H9 (cell line): ENCODE measurements at regions not wholly inside any gene's neighbourhood (a gene's known extent, or its start where the extent isn't known, plus 50 kb on each side); places are given as distances from the start of the nearest gene placed in this dataset.
A peak's percentile ranks its signal among the peaks of the same experiment; 100 is the strongest.

Experiments
- DNase-seq: peaks from one replicate; pipeline ENCODE4 v3.0.0-alpha.2; 2017
- H2AFZ ChIP-seq: one replicate; pipeline ENCODE4 v1.6.1; 2013; ENCODE audit warnings: mild to moderate bottlenecking, low read length, control low read depth, moderate library complexity
- H2AK5ac ChIP-seq: 2 replicates; pipeline ENCODE4 v1.6.1; 2013; ENCODE audit warnings: low read length, control low read depth, mixed read lengths; ENCODE audit not compliant: insufficient read length
- H2BK120ac ChIP-seq: one replicate; pipeline ENCODE4 v1.6.1; 2013; ENCODE audit warnings: low read depth, mild to moderate bottlenecking, low read length, control low read depth, inconsistent platforms; ENCODE audit not compliant: poor library complexity, severe bottlenecking
- H2BK12ac ChIP-seq: 2 replicates; pipeline ENCODE4 v1.6.1; 2013; ENCODE audit warnings: low read length, control low read depth, mixed read lengths, low read depth; ENCODE audit not compliant: insufficient read length
- H2BK15ac ChIP-seq: 2 replicates; pipeline ENCODE4 v1.6.1; 2013; ENCODE audit warnings: low read depth, low read length, control low read depth
- H2BK20ac ChIP-seq: one replicate; pipeline ENCODE4 v1.6.1; 2013; ENCODE audit warnings: low read depth, mild to moderate bottlenecking, low read length, control low read depth, inconsistent platforms; ENCODE audit not compliant: poor library complexity, severe bottlenecking
- H2BK5ac ChIP-seq: 2 replicates; pipeline ENCODE4 v1.6.1; 2013; ENCODE audit warnings: low read length, control low read depth, mixed read lengths; ENCODE audit not compliant: insufficient read length
- H3K14ac ChIP-seq: 2 replicates; pipeline ENCODE4 v1.6.1; 2013; ENCODE audit warnings: low read length, control low read depth; ENCODE audit not compliant: insufficient read depth
- H3K18ac ChIP-seq: 2 replicates; pipeline ENCODE4 v1.6.1; 2013; ENCODE audit warnings: low read depth, mild to moderate bottlenecking, mixed read lengths, low read length, control low read depth; ENCODE audit not compliant: insufficient read length
- H3K23ac ChIP-seq: 2 replicates; pipeline ENCODE4 v1.6.1; 2013; ENCODE audit warnings: low read length, control low read depth, mixed read lengths, low read depth; ENCODE audit not compliant: insufficient read length
- H3K23me2 ChIP-seq: 2 replicates; pipeline ENCODE4 v1.6.1; 2013; ENCODE audit warnings: low read depth, mild to moderate bottlenecking, mixed read lengths, low read length, control low read depth; ENCODE audit not compliant: insufficient read length, poor library complexity, severe bottlenecking
- H3K27ac ChIP-seq: 2 replicates; pipeline ENCODE4 v1.5.1; 2013; ENCODE audit warnings: low read length, control low read depth, mixed read lengths, low read depth; ENCODE audit not compliant: insufficient read length
- H3K27me3 ChIP-seq: 2 replicates; pipeline ENCODE4 v1.6.1; 2013; ENCODE audit warnings: low read length, control low read depth, inconsistent platforms; ENCODE audit not compliant: insufficient read depth
- H3K4ac ChIP-seq: 2 replicates; pipeline ENCODE4 v1.6.1; 2013; ENCODE audit warnings: low read depth, mild to moderate bottlenecking, control low read depth, inconsistent platforms, low read length, moderate library complexity
- H3K4me1 ChIP-seq: 2 replicates; pipeline ENCODE4 v1.6.1; 2013; ENCODE audit warnings: low read length, control low read depth, inconsistent platforms; ENCODE audit not compliant: insufficient read depth
- H3K4me2 ChIP-seq: 2 replicates; pipeline ENCODE4 v1.6.1; 2013; ENCODE audit warnings: low read length, control low read depth, mixed read lengths; ENCODE audit not compliant: insufficient read length, insufficient read depth
- H3K56ac ChIP-seq: 2 replicates; pipeline ENCODE4 v1.6.1; 2013; ENCODE audit warnings: low read depth, mild to moderate bottlenecking, mixed read lengths, low read length, control low read depth; ENCODE audit not compliant: insufficient read length
- H3K79me1 ChIP-seq: 2 replicates; pipeline ENCODE4 v1.6.1; 2013; ENCODE audit warnings: low read depth, mild to moderate bottlenecking, moderate library complexity, low read length, control low read depth, inconsistent platforms; ENCODE audit not compliant: insufficient read depth, poor library complexity, severe bottlenecking
- H3K79me2 ChIP-seq: 2 replicates; pipeline ENCODE4 v1.6.1; 2013; ENCODE audit warnings: low read length, control low read depth, inconsistent platforms; ENCODE audit not compliant: insufficient read depth
- H3K9ac ChIP-seq: 2 replicates; pipeline ENCODE4 v1.6.1; 2013; ENCODE audit warnings: low read length, control low read depth, mixed read lengths; ENCODE audit not compliant: insufficient read length; ENCODE audit errors: extremely low read depth
- H3K9me3 ChIP-seq: one replicate; pipeline ENCODE4 v1.6.1; 2013; ENCODE audit warnings: low read depth, low read length, inconsistent platforms; ENCODE audit not compliant: control insufficient read depth
- H3T11ph ChIP-seq: one replicate; pipeline ENCODE4 v1.6.1; 2013; ENCODE audit warnings: mild to moderate bottlenecking, low read length, control low read depth, inconsistent platforms
- H4K20me1 ChIP-seq: one replicate; pipeline ENCODE4 v1.6.1; 2013; ENCODE audit not compliant: control insufficient read depth, insufficient read length, insufficient read depth
- H4K5ac ChIP-seq: 2 replicates; pipeline ENCODE4 v1.6.1; 2013; ENCODE audit warnings: low read depth, mild to moderate bottlenecking, mixed read lengths, low read length, control low read depth; ENCODE audit not compliant: insufficient read length
- H4K8ac ChIP-seq: replicated peaks from 2 replicates; pipeline ENCODE4 v1.6.1; 2013; ENCODE audit warnings: low read length, control low read depth, mixed read lengths, low read depth; ENCODE audit not compliant: insufficient read length
- H4K91ac ChIP-seq: 2 replicates; pipeline ENCODE4 v1.6.1; 2013; ENCODE audit warnings: low read depth, mild to moderate bottlenecking, moderate library complexity, mixed read lengths, low read length, control low read depth; ENCODE audit not compliant: insufficient read length
- H3K27ac Mint-ChIP-seq, 3 experiments: 2 replicates in 2 of 3; 3 replicates in 1 of 3; pipeline ENCODE4 v1.8.0; 2020 to 2021; ENCODE audit warnings: mixed read lengths in 3 of 3, mild to moderate bottlenecking in 1 of 3, moderate library complexity in 1 of 3
- H3K27me3 Mint-ChIP-seq: 2 replicates; pipeline ENCODE4 v1.8.0; 2021; ENCODE audit warnings: low read depth, mild to moderate bottlenecking, moderate library complexity, mixed read lengths
- H3K36me3 Mint-ChIP-seq, 3 experiments: 2 replicates in 2 of 3; 3 replicates in 1 of 3; pipeline ENCODE4 v1.8.0; 2020 to 2021; ENCODE audit warnings: low read depth in 3 of 3, mixed read lengths in 3 of 3; ENCODE audit not compliant: insufficient read depth in 1 of 3
- H3K4me1 Mint-ChIP-seq, 2 experiments: 2 replicates each; pipeline ENCODE4 v1.8.0; 2020; ENCODE audit warnings: mixed read lengths in 2 of 2
- H3K4me3 Mint-ChIP-seq, 2 experiments: 2 replicates in 1 of 2; 3 replicates in 1 of 2; pipeline ENCODE4 v1.8.0; 2020 to 2021; ENCODE audit warnings: mild to moderate bottlenecking in 2 of 2, mixed read lengths in 2 of 2, moderate library complexity in 1 of 2
- H3K9me3 Mint-ChIP-seq, 2 experiments: 2 replicates in 1 of 2; 3 replicates in 1 of 2; pipeline ENCODE4 v1.8.0; 2020; ENCODE audit warnings: mild to moderate bottlenecking in 2 of 2, mixed read lengths in 2 of 2, moderate library complexity in 1 of 2
- WGBS: extraction: QIAGEN DNeasy Blood & Tissue Kit; methylation state at CpG from one replicate; pipeline ENCODE4 v1.1.7; 2013; ENCODE audit warnings: missing lambda C conversion rate, low lambda C conversion rate, mixed read lengths; ENCODE audit not compliant: insufficient read length; ENCODE audit errors: extremely low coverage; 5-methylcytosine and 5-hydroxymethylcytosine counted together
- TF ChIP-seq, protein P1 (sequence below): fragments of 200-600 bp; sonication (generic); conservative IDR thresholded peaks from 3 replicates; pipeline ENCODE4 v1.8.0; 2021; ENCODE audit warnings: antibody characterized with exemption, mild to moderate bottlenecking

DNA sequence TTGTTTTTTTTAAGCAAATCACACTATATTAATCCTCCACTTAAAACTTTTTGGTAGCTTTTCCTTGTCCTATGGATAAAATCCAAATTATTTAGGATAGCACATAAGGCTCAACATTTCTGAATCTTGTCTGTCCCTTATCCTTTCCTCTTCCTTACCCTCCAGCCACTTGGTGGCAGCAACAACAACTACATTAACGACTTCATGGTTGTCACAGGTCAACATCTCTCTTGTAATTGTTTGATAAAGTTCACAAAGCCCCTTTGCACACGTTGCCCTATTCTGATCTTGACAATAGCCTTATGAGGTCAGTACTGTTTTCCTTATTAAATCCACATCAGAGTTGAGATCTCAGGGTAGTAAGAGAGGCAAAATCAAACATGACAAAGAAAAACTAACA, 269.0 kb upstream of the PABPC4L start:
- no peak overlapping the region for H2BK20ac ChIP-seq
- no peak overlapping the region for H2BK120ac ChIP-seq
- no peaks in the 10 kb centered on the region for H3K79me1 ChIP-seq
- Mint-ChIP-seq H3K36me3 (peaks cover 0 to 6% (median 2%) of the 10 kb centered on the region in 3 experiments; a peak in 5 of 7 replicates), H3K4me1 (peaks cover 2 to 10% of the 10 kb centered on the region in 2 experiments), H3K4me3 (no peak overlapping the region), H3K9me3 (peaks cover 0 to 4% of the 10 kb centered on the region in 2 experiments; a peak in 1 of 5 replicates), H3K27ac (peak overlapping the region in 1 of 3 experiments; percentile 89; a peak in 3 of 7 replicates), H3K27me3 (no peaks in the 10 kb centered on the region)
- no peak overlapping the region for H4K91ac ChIP-seq
- H3K27me3 ChIP-seq: no peaks in the 10 kb centered on the region
- H3K9ac ChIP-seq: no peak overlapping the region
- TF ChIP-seq, protein P1, sequence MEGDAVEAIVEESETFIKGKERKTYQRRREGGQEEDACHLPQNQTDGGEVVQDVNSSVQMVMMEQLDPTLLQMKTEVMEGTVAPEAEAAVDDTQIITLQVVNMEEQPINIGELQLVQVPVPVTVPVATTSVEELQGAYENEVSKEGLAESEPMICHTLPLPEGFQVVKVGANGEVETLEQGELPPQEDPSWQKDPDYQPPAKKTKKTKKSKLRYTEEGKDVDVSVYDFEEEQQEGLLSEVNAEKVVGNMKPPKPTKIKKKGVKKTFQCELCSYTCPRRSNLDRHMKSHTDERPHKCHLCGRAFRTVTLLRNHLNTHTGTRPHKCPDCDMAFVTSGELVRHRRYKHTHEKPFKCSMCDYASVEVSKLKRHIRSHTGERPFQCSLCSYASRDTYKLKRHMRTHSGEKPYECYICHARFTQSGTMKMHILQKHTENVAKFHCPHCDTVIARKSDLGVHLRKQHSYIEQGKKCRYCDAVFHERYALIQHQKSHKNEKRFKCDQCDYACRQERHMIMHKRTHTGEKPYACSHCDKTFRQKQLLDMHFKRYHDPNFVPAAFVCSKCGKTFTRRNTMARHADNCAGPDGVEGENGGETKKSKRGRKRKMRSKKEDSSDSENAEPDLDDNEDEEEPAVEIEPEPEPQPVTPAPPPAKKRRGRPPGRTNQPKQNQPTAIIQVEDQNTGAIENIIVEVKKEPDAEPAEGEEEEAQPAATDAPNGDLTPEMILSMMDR: peak; percentile 77
- H3K4ac ChIP-seq: no peak overlapping the region
- H4K8ac ChIP-seq: no peak overlapping the region
- no peak overlapping the region for H4K5ac ChIP-seq
- H2AFZ ChIP-seq: peak overlapping the region; percentile 96
- H3K9me3 ChIP-seq: no peaks in the 10 kb centered on the region
- no peak overlapping the region for H2BK15ac ChIP-seq
- no peak overlapping the region for H3K23ac ChIP-seq
- H2AK5ac ChIP-seq: no peak overlapping the region
- peak; percentile 46 for DNase-seq
- no peak overlapping the region for H3K18ac ChIP-seq
- no peak overlapping the region for H2BK5ac ChIP-seq
- H2BK12ac ChIP-seq: no peak overlapping the region
- H3K4me2 ChIP-seq: no peak overlapping the region
- H3K14ac ChIP-seq: no peak overlapping the region
- no peaks in the 10 kb centered on the region for H4K20me1 ChIP-seq
- H3K27ac ChIP-seq: no peak overlapping the region
- no peak overlapping the region for H3K56ac ChIP-seq
- WGBS: no CpG with 5 or more reads among the region's 2 CpGs
- no peaks in the 10 kb centered on the region; the same call in 1 of the 2 replicates for H3K4me1 ChIP-seq
- no peak overlapping the region for H3T11ph ChIP-seq
- H3K79me2 ChIP-seq: no peaks in the 10 kb centered on the region
- no peaks in the 10 kb centered on the region for H3K23me2 ChIP-seq
